ENCODE measurements at regions not wholly inside any gene's neighbourhood (a gene's known extent, or its start where the extent isn't known, plus 50 kb on each side); places are given as distances from the start of the nearest gene placed in this dataset.
"Not testable (repeated sequence)": the region's sequence is repeated elsewhere in the genome, so short reads cannot be mapped to it uniquely, and the experiment has no call there.

- Histone ChIP-seq H3K36me3 (ENCODE audit: control insufficient read depth in 3 of 3, insufficient read depth in 2 of 3, low read depth in 1 of 3, low read length in 3 of 3) (peaks cover 0 to 11% (median 0%) of the 10 kb centered on the region in 3 donors), H3K9me3 (ENCODE audit: control insufficient read depth in 2 of 2, insufficient read depth in 1 of 2, low read depth in 1 of 2, low read length in 1 of 2) (no peaks in the 10 kb centered on the region), H3K4me3 (ENCODE audit: low read depth in 1 of 3, low read length in 3 of 3) (peak overlapping the region; percentile 57 to 93 (median 66)), H3K27me3 (ENCODE audit: control insufficient read depth in 3 of 3, insufficient read depth in 3 of 3, low read length in 3 of 3) (no peaks in the 10 kb centered on the region), H3K27ac (ENCODE audit: low read depth in 1 of 3, low read length in 2 of 3) (peak overlapping the region; percentile 97 to 98 (median 98)), H3K4me1 (ENCODE audit: control insufficient read depth in 3 of 3, insufficient read depth in 2 of 3, low read depth in 1 of 3, low read length in 2 of 3) (peaks cover 0 to 4% (median 0%) of the 10 kb centered on the region in 3 donors)
- 0 to 1% (median 1%) methylated on average over 19 to 50 of the region's 50 CpGs for WGBS, 3 donors
- DNase-seq (peak; percentile 43 to 67), FAIRE-seq (no peak)
Measured at GRCh38 chrX:3815896-3816664, 102.6 kb upstream of the PRKX start.

- H3K4me3 ChIP-seq (ENCODE audit: low read depth in 1 of 3, low read length in 3 of 3) = no peak overlapping the region
- no peaks in the 10 kb centered on the region for H3K36me3 ChIP-seq (ENCODE audit: control insufficient read depth in 3 of 3, insufficient read depth in 2 of 3, low read depth in 1 of 3, low read length in 3 of 3)
- peak; percentile 31 to 35 for DNase-seq
- H3K27me3 ChIP-seq (ENCODE audit: control insufficient read depth in 3 of 3, insufficient read depth in 3 of 3, low read length in 3 of 3) = peaks cover 0 to 11% (median 0%) of the 10 kb centered on the region in 3 donors
- 23 to 62% (median 23%) methylated on average over 15 to 16 of the region's 16 CpGs for WGBS, 3 donors
- H3K27ac ChIP-seq (ENCODE audit: low read depth in 1 of 3, low read length in 2 of 3) = no peak overlapping the region
- H3K9me3 ChIP-seq (ENCODE audit: control insufficient read depth in 2 of 2, insufficient read depth in 1 of 2, low read depth in 1 of 2, low read length in 1 of 2) = no peaks in the 10 kb centered on the region
- no peak for FAIRE-seq
- H3K4me1 ChIP-seq (ENCODE audit: control insufficient read depth in 3 of 3, insufficient read depth in 2 of 3, low read depth in 1 of 3, low read length in 2 of 3) = no peaks in the 10 kb centered on the region
Measured at GRCh38 chrX:3811331-3812311, 98.2 kb upstream of the PRKX start.

- Histone ChIP-seq H3K27ac (ENCODE audit: low read depth in 1 of 3, low read length in 2 of 3) (no peak overlapping the region), H3K36me3 (ENCODE audit: control insufficient read depth in 3 of 3, insufficient read depth in 2 of 3, low read depth in 1 of 3, low read length in 3 of 3) (no peaks in the 10 kb centered on the region), H3K4me1 (ENCODE audit: control insufficient read depth in 3 of 3, insufficient read depth in 2 of 3, low read depth in 1 of 3, low read length in 2 of 3) (no peaks in the 10 kb centered on the region), H3K27me3 (ENCODE audit: control insufficient read depth in 3 of 3, insufficient read depth in 3 of 3, low read length in 3 of 3) (peaks cover 0 to 13% (median 0%) of the 10 kb centered on the region in 3 donors), H3K4me3 (ENCODE audit: low read depth in 1 of 3, low read length in 3 of 3) (no peak overlapping the region), H3K9me3 (ENCODE audit: control insufficient read depth in 2 of 2, insufficient read depth in 1 of 2, low read depth in 1 of 2, low read length in 1 of 2) (no peaks in the 10 kb centered on the region)
- no peak for DNase-seq
- WGBS, 3 donors = 18 to 49% (median 31%) methylated on average over 4 of the region's 4 CpGs
- FAIRE-seq = no peak
Measured at GRCh38 chrX:3807906-3808305, 94.5 kb upstream of the PRKX start.

GRCh38 chrX:3806630-3807029 lies 93.2 kb upstream of the PRKX start:
- Histone ChIP-seq H3K4me3 (ENCODE audit: low read depth in 1 of 3, low read length in 3 of 3) (no peak overlapping the region), H3K27me3 (ENCODE audit: control insufficient read depth in 3 of 3, insufficient read depth in 3 of 3, low read length in 3 of 3) (peaks cover 0 to 13% (median 0%) of the 10 kb centered on the region in 3 donors), H3K4me1 (ENCODE audit: control insufficient read depth in 3 of 3, insufficient read depth in 2 of 3, low read depth in 1 of 3, low read length in 2 of 3) (no peaks in the 10 kb centered on the region), H3K36me3 (ENCODE audit: control insufficient read depth in 3 of 3, insufficient read depth in 2 of 3, low read depth in 1 of 3, low read length in 3 of 3) (no peaks in the 10 kb centered on the region), H3K27ac (ENCODE audit: low read depth in 1 of 3, low read length in 2 of 3) (no peak overlapping the region), H3K9me3 (ENCODE audit: control insufficient read depth in 2 of 2, insufficient read depth in 1 of 2, low read depth in 1 of 2, low read length in 1 of 2) (no peaks in the 10 kb centered on the region)
- FAIRE-seq (no peak), DNase-seq (no peak)
- WGBS, 3 donors = 12 to 29% (median 27%) methylated on average over 10 of the region's 10 CpGs

GRCh38 chrX:3803713-3804112 lies 90.3 kb upstream of the PRKX start:
- Histone ChIP-seq H3K4me1 (ENCODE audit: control insufficient read depth in 3 of 3, insufficient read depth in 2 of 3, low read depth in 1 of 3, low read length in 2 of 3) (no peaks in the 10 kb centered on the region), H3K27ac (ENCODE audit: low read depth in 1 of 3, low read length in 2 of 3) (no peak overlapping the region), H3K4me3 (ENCODE audit: low read depth in 1 of 3, low read length in 3 of 3) (no peak overlapping the region), H3K9me3 (ENCODE audit: control insufficient read depth in 2 of 2, insufficient read depth in 1 of 2, low read depth in 1 of 2, low read length in 1 of 2) (no peaks in the 10 kb centered on the region), H3K36me3 (ENCODE audit: control insufficient read depth in 3 of 3, insufficient read depth in 2 of 3, low read depth in 1 of 3, low read length in 3 of 3) (no peaks in the 10 kb centered on the region), H3K27me3 (ENCODE audit: control insufficient read depth in 3 of 3, insufficient read depth in 3 of 3, low read length in 3 of 3) (peaks cover 0 to 13% (median 0%) of the 10 kb centered on the region in 3 donors)
- FAIRE-seq (no peak), DNase-seq (peak in 1 of 2 donors; percentile 3)
- WGBS, 3 donors = 26 to 56% (median 26%) methylated on average over 4 of the region's 4 CpGs

- FAIRE-seq = no peak
- no peak overlapping the region for H3K4me3 ChIP-seq (ENCODE audit: low read depth in 1 of 3, low read length in 3 of 3)
- H3K36me3 ChIP-seq (ENCODE audit: control insufficient read depth in 3 of 3, insufficient read depth in 2 of 3, low read depth in 1 of 3, low read length in 3 of 3) = no peaks in the 10 kb centered on the region
- H3K27ac ChIP-seq (ENCODE audit: low read depth in 1 of 3, low read length in 2 of 3) = no peak overlapping the region
- no peaks in the 10 kb centered on the region for H3K4me1 ChIP-seq (ENCODE audit: control insufficient read depth in 3 of 3, insufficient read depth in 2 of 3, low read depth in 1 of 3, low read length in 2 of 3)
- peaks cover 0 to 13% (median 0%) of the 10 kb centered on the region in 3 donors for H3K27me3 ChIP-seq (ENCODE audit: control insufficient read depth in 3 of 3, insufficient read depth in 3 of 3, low read length in 3 of 3)
- no peak for DNase-seq
- H3K9me3 ChIP-seq (ENCODE audit: control insufficient read depth in 2 of 2, insufficient read depth in 1 of 2, low read depth in 1 of 2, low read length in 1 of 2) = no peaks in the 10 kb centered on the region
- WGBS, 3 donors = 62 to 79% (median 77%) methylated on average over 5 of the region's 5 CpGs
Measured at GRCh38 chrX:3803305-3803704, 89.9 kb upstream of the PRKX start.

- WGBS, 3 donors = 58 to 90% (median 79%) methylated on average over 4 of the region's 4 CpGs
Measured at GRCh38 chrX:3795411-3795810, 82.0 kb upstream of the PRKX start.

GRCh38 chrX:3791449-3791848 lies 78.0 kb upstream of the PRKX start:
- FAIRE-seq = no peak
- peaks cover 0 to 3% (median 0%) of the 10 kb centered on the region in 3 donors for H3K27me3 ChIP-seq (ENCODE audit: control insufficient read depth in 3 of 3, insufficient read depth in 3 of 3, low read length in 3 of 3)
- no peaks in the 10 kb centered on the region for H3K9me3 ChIP-seq (ENCODE audit: control insufficient read depth in 2 of 2, insufficient read depth in 1 of 2, low read depth in 1 of 2, low read length in 1 of 2)
- H3K4me3 ChIP-seq (ENCODE audit: low read depth in 1 of 3, low read length in 3 of 3) = no peak overlapping the region
- no peaks in the 10 kb centered on the region for H3K4me1 ChIP-seq (ENCODE audit: control insufficient read depth in 3 of 3, insufficient read depth in 2 of 3, low read depth in 1 of 3, low read length in 2 of 3)
- 86 to 92% (median 89%) methylated on average over 11 of the region's 11 CpGs for WGBS, 3 donors
- no peak overlapping the region for H3K27ac ChIP-seq (ENCODE audit: low read depth in 1 of 3, low read length in 2 of 3)
- H3K36me3 ChIP-seq (ENCODE audit: control insufficient read depth in 3 of 3, insufficient read depth in 2 of 3, low read depth in 1 of 3, low read length in 3 of 3) = no peaks in the 10 kb centered on the region
- no peak for DNase-seq

More at GRCh38 chrX:3795411-3795810, 82.0 kb upstream of the PRKX start:
- H3K4me1 ChIP-seq (ENCODE audit: control insufficient read depth in 3 of 3, insufficient read depth in 2 of 3, low read depth in 1 of 3, low read length in 2 of 3); DNase-seq; FAIRE-seq; H3K27me3 ChIP-seq (ENCODE audit: control insufficient read depth in 3 of 3, insufficient read depth in 3 of 3, low read length in 3 of 3); H3K9me3 ChIP-seq (ENCODE audit: control insufficient read depth in 2 of 2, insufficient read depth in 1 of 2, low read depth in 1 of 2, low read length in 1 of 2); H3K27ac ChIP-seq (ENCODE audit: low read depth in 1 of 3, low read length in 2 of 3); H3K36me3 ChIP-seq (ENCODE audit: control insufficient read depth in 3 of 3, insufficient read depth in 2 of 3, low read depth in 1 of 3, low read length in 3 of 3); H3K4me3 ChIP-seq (ENCODE audit: low read depth in 1 of 3, low read length in 3 of 3): not testable (repeated sequence)

All from small intestine (tissue), 7 donors.